SK-N-SH (cell line): ENCODE measurements at regions not wholly inside any gene's neighbourhood (a gene's known extent, or its start where the extent isn't known, plus 50 kb on each side); places are given as distances from the start of the nearest gene placed in this dataset.

Experiments
- CTCF ChIA-PET: fragments of 300-600, 350-600 bp; formaldehyde crosslinking; extraction: SDS; loops from one replicate; lab custom pipeline; 2021; lab: Yijun Ruan, JAX
- POLR2A ChIA-PET: fragments of 350-600 bp; sonication (Branson Sonifier 250); formaldehyde crosslinking; extraction: SDS; loops from one replicate; lab custom pipeline; 2020; ENCODE audit warnings: antibody characterized with exemption, inconsistent platforms; lab: Yijun Ruan, JAX
- DNase-seq: peaks from one replicate; pipeline ENCODE4 v3.0.0; 2012
- H2AFZ ChIP-seq: fragments of 200-600 bp; sonication (generic); 2 replicates; pipeline ENCODE4 v1.8.1; 2016; ENCODE audit warnings: antibody characterized with exemption, mild to moderate bottlenecking, low read depth
- H3F3A ChIP-seq: fragments of 200-600 bp; sonication (generic); replicated peaks from 2 replicates; pipeline ENCODE3; 2016; ENCODE audit warnings: antibody characterized with exemption, mild to moderate bottlenecking; ENCODE audit not compliant: insufficient read depth
- H3K27ac ChIP-seq, 2 experiments: fragments of 200-500 bp in 1 of 2; fragments of 200-600 bp in 1 of 2; sonication (Bioruptor generic) in 1 of 2; sonication (generic), shearing (Covaris generic) in 1 of 2; 2 replicates each; pipeline versions ENCODE4 v1.5.1 to v1.6.1; 2014 to 2016; ENCODE audit warnings: low read depth in 2 of 2, inconsistent platforms in 1 of 2, low read length in 1 of 2, mild to moderate bottlenecking in 1 of 2, mixed read lengths in 1 of 2
- H3K27me3 ChIP-seq: fragments of 200-600 bp; sonication (generic), shearing (Covaris generic); 2 replicates; pipeline ENCODE4 v1.6.1; 2016; ENCODE audit warnings: mixed run types; ENCODE audit not compliant: insufficient read depth
- H3K36me3 ChIP-seq, 2 experiments: fragments of 200-500 bp in 1 of 2; fragments of 200-600 bp in 1 of 2; sonication (Bioruptor generic) in 1 of 2; sonication (generic) in 1 of 2; replicated peaks in 1 of 2; 2 replicates each; pipeline versions ENCODE3 to v1.5.1; 2014 to 2016; ENCODE audit warnings: low read length in 1 of 2, mild to moderate bottlenecking in 1 of 2; ENCODE audit not compliant: insufficient read depth in 2 of 2, control insufficient read depth in 1 of 2
- H3K4me1 ChIP-seq, 2 experiments: fragments of 200-500 bp in 1 of 2; fragments of 200-600 bp in 1 of 2; sonication (Bioruptor generic) in 1 of 2; sonication (generic), shearing (Covaris generic) in 1 of 2; 2 replicates each; pipeline versions ENCODE4 v1.5.1 to v1.6.1; 2014 to 2016; ENCODE audit warnings: low read depth in 1 of 2, low read length in 1 of 2, mixed run types in 1 of 2; ENCODE audit not compliant: insufficient read depth in 2 of 2, control insufficient read depth in 1 of 2
- H3K4me2 ChIP-seq: fragments of 200-600 bp; sonication (generic), shearing (Covaris generic); 2 replicates; pipeline ENCODE4 v1.6.1; 2017; ENCODE audit warnings: mixed run types
- H3K4me3 ChIP-seq, 2 experiments: fragments of 200-500 bp in 1 of 2; fragments of 200-600 bp in 1 of 2; sonication (Bioruptor generic) in 1 of 2; sonication (generic), shearing (Covaris generic) in 1 of 2; 2 replicates each; pipeline versions ENCODE4 v1.5.1 to v1.8.1; 2014 to 2016; ENCODE audit warnings: low read depth in 2 of 2, inconsistent platforms in 1 of 2, low read length in 1 of 2, mild to moderate bottlenecking in 1 of 2, mixed read lengths in 1 of 2, moderate library complexity in 1 of 2
- H3K79me2 ChIP-seq: fragments of 200-600 bp; sonication (generic); 2 replicates; pipeline ENCODE4 v1.8.1; 2017; ENCODE audit warnings: mild to moderate bottlenecking; ENCODE audit not compliant: insufficient read depth
- H3K9ac ChIP-seq: fragments of 200-600 bp; sonication (generic); 2 replicates; pipeline ENCODE4 v1.6.1; 2017; ENCODE audit warnings: mixed run types
- H3K9me2 ChIP-seq: fragments of 200-600 bp; sonication (generic); 2 replicates; pipeline ENCODE4 v1.6.1; 2017; ENCODE audit warnings: mixed run types
- H3K9me3 ChIP-seq: fragments of 200-600 bp; sonication (generic); 2 replicates; pipeline ENCODE4 v1.6.1; 2017; ENCODE audit warnings: mixed run types, mild to moderate bottlenecking, moderate library complexity
- H4K20me1 ChIP-seq: fragments of 200-600 bp; sonication (generic); 2 replicates; pipeline ENCODE4 v1.6.1; 2017; ENCODE audit warnings: mild to moderate bottlenecking, mixed run types; ENCODE audit not compliant: insufficient read depth
- ELF1 ChIP-seq: IDR thresholded peaks from 2 replicates; pipeline ENCODE4 v1.4.0; 2012
- EP300 ChIP-seq, 2 experiments: IDR thresholded peaks; 2 replicates each; pipeline versions ENCODE4 v1.4.0 to v1.6.1; 2012; ENCODE audit warnings: borderline replicate concordance in 1 of 2, low read depth in 1 of 2, low read length in 1 of 2
- EZH2phosphoT487 ChIP-seq: fragments of 200-600 bp; sonication (generic); IDR thresholded peaks from 2 replicates; pipeline ENCODE4 v1.6.1; 2017; ENCODE audit warnings: low read depth, mixed run types, mild to moderate bottlenecking, antibody characterized with exemption, moderate library complexity, borderline replicate concordance
- FOSL2 ChIP-seq: IDR thresholded peaks from 2 replicates; pipeline ENCODE4 v1.4.0; 2012; ENCODE audit warnings: low read depth, mild to moderate bottlenecking, moderate library complexity, borderline replicate concordance
- GABPA ChIP-seq: IDR thresholded peaks from 2 replicates; pipeline ENCODE4 v1.4.0; 2012; ENCODE audit warnings: low read depth, mild to moderate bottlenecking
- JUND ChIP-seq: IDR thresholded peaks from 2 replicates; pipeline ENCODE4 v1.4.0; 2012
- MEF2A ChIP-seq: IDR thresholded peaks from 2 replicates; pipeline ENCODE4 v1.4.0; 2012; ENCODE audit warnings: low read depth, borderline replicate concordance
- MXI1 ChIP-seq: IDR thresholded peaks from 2 replicates; pipeline ENCODE4 v1.6.1; 2012; ENCODE audit warnings: mild to moderate bottlenecking, low read depth, low read length, improper control_type of control experiment
- NRF1 ChIP-seq: IDR thresholded peaks from 2 replicates; pipeline ENCODE4 v1.6.1; 2012; ENCODE audit warnings: low read depth, mild to moderate bottlenecking, low read length
- POLR2AphosphoS5 ChIP-seq: IDR thresholded peaks from 2 replicates; pipeline ENCODE4 v1.6.1; 2012; ENCODE audit warnings: low read depth, low read length
- RCOR1 ChIP-seq: fragments of 150-350 bp; IDR thresholded peaks from 2 replicates; pipeline ENCODE4 v1.6.1; 2017; ENCODE audit warnings: antibody characterized with exemption, low read length
- SIN3A ChIP-seq: IDR thresholded peaks from 2 replicates; pipeline ENCODE4 v1.6.1; 2012; ENCODE audit warnings: low read depth, mild to moderate bottlenecking, low read length, moderate library complexity, borderline replicate concordance
- SMC3 ChIP-seq: IDR thresholded peaks from 2 replicates; pipeline ENCODE4 v1.6.1; 2012; ENCODE audit warnings: low read depth, low read length, improper control_type of control experiment
- TAF1 ChIP-seq: IDR thresholded peaks from 2 replicates; pipeline ENCODE4 v1.6.1; 2012; ENCODE audit warnings: low read depth, mild to moderate bottlenecking, low read length, moderate library complexity, borderline replicate concordance
- YY1 ChIP-seq: IDR thresholded peaks from 2 replicates; pipeline ENCODE4 v1.4.0; 2012; ENCODE audit warnings: low read depth, mild to moderate bottlenecking
- WGBS: methylation state at CpG from one replicate; pipeline ENCODE4 v1.1.6; 2017; ENCODE audit warnings: low lambda C conversion rate; 5-methylcytosine and 5-hydroxymethylcytosine counted together
- TF ChIP-seq, protein P1 (sequence below): IDR thresholded peaks from 2 replicates; pipeline ENCODE4 v1.4.0; 2012; ENCODE audit warnings: low read depth, borderline replicate concordance
- TF ChIP-seq, protein P2 (sequence below): fragments of 200-600 bp; sonication (generic); IDR thresholded peaks from 2 replicates; pipeline ENCODE4 v1.6.1; 2017; ENCODE audit warnings: antibody characterized with exemption, mild to moderate bottlenecking, moderate library complexity

DNA sequence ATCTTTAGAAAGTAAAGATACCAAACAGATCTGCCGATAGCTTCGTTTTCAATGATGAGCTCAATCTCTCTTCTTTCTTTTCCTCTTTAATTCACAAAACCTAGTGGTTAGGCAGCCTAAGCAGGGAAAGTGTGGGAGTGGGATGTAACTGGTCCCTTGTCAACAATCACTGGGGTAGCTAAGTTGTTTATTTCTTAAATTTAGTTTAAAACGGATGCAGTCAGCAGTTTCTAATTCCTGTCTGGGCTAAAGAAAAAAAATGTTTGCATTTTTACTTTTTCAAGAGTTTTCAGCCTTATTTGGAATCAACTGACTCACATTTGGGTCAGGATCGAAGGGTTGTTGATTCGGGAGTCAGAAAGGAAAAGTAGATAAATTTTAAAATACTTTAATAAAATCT is 137.7 kb upstream of the TACR1 start:
- H3K27me3 ChIP-seq: no peaks in the 10 kb centered on the region
- 70% methylated on average over 5 of the region's 5 CpGs for WGBS
- H3K4me3 ChIP-seq: no peak overlapping the region
- TF ChIP-seq GABPA (no peak), ELF1 (no peak), YY1 (no peak), JUND (no peak), TAF1 (no peak), MXI1 (no peak), FOSL2 (no peak), POLR2AphosphoS5 (no peak), SMC3 (no peak), RCOR1 (no peak), MEF2A (no peak), EZH2phosphoT487 (no peak)
- TF ChIP-seq, protein P1, sequence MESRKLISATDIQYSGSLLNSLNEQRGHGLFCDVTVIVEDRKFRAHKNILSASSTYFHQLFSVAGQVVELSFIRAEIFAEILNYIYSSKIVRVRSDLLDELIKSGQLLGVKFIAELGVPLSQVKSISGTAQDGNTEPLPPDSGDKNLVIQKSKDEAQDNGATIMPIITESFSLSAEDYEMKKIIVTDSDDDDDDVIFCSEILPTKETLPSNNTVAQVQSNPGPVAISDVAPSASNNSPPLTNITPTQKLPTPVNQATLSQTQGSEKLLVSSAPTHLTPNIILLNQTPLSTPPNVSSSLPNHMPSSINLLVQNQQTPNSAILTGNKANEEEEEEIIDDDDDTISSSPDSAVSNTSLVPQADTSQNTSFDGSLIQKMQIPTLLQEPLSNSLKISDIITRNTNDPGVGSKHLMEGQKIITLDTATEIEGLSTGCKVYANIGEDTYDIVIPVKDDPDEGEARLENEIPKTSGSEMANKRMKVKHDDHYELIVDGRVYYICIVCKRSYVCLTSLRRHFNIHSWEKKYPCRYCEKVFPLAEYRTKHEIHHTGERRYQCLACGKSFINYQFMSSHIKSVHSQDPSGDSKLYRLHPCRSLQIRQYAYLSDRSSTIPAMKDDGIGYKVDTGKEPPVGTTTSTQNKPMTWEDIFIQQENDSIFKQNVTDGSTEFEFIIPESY: no peak
- ChIA-PET POLR2A (no interaction called here), CTCF (interaction anchor here (1.0 kb wide), 1 partner anchor 12 kb away, joined by 3 read pairs; no protein-coding TSS in a partner anchor)
- H3K9ac ChIP-seq: no peak overlapping the region
- H4K20me1 ChIP-seq: no peaks in the 10 kb centered on the region
- H2AFZ ChIP-seq: no peak overlapping the region
- 0 out of 4 replicates have a peak, but pooled peaks cover 0 to under 1% of the 10 kb centered on the region in 2 experiments for H3K4me1 ChIP-seq
- H3K9me2 ChIP-seq: no peaks in the 10 kb centered on the region
- no peaks in the 10 kb centered on the region for H3K36me3 ChIP-seq
- H3K9me3 ChIP-seq: no peaks in the 10 kb centered on the region
- H3K4me2 ChIP-seq: no peak overlapping the region
- no peaks in the 10 kb centered on the region for H3K79me2 ChIP-seq
- DNase-seq: no peak
- H3F3A ChIP-seq: no peaks in the 10 kb centered on the region
- H3K27ac ChIP-seq: no peak overlapping the region

DNA sequence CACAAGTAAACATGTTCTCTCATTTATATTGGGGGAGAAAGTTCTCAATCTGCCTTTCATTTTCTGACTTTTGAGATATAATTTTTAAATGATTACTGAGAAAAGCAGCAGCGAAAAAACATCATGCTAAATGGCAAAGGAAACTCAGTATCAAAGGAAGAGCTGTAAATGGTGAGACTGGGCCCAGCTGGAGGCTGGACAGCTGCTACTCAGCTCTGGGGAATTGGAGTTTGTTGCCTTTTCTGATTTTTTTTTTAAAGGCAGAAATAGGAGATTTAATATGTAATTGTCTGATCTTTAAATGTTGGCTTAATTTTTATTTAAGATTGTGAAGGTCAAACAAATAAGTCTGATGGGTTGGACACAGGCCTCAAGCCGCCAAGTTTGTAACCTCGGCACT is 137.1 kb upstream of the TACR1 start:
- ChIA-PET CTCF (interaction anchor here (1.0 kb wide), 1 partner anchor 13 kb away, joined by 3 read pairs; no protein-coding TSS in a partner anchor), POLR2A (no interaction called here)

More for the DNA sequence above, 137.1 kb upstream of the TACR1 start:
- Histone ChIP-seq H3K9ac (no peak overlapping the region), H3K4me2 (no peak overlapping the region), H3F3A (no peaks in the 10 kb centered on the region), H2AFZ (no peak overlapping the region), H3K4me3 (no peak overlapping the region), H4K20me1 (no peaks in the 10 kb centered on the region), H3K4me1 (no peaks in the 10 kb centered on the region), H3K27ac (no peak overlapping the region), H3K79me2 (no peaks in the 10 kb centered on the region), H3K9me2 (no peaks in the 10 kb centered on the region), H3K36me3 (no peaks in the 10 kb centered on the region), H3K9me3 (no peaks in the 10 kb centered on the region), H3K27me3 (no peaks in the 10 kb centered on the region)
- 68% methylated on average over 3 of the region's 3 CpGs for WGBS
- no peak for DNase-seq
- TF ChIP-seq RCOR1 (no peak), NRF1 (no peak), TAF1 (no peak), EP300 (IDR thresholded peaks at IDR 0.05; ENCODE audit: borderline replicate concordance in 1 of 2, low read depth in 1 of 2, low read length in 1 of 2) (no peak), EZH2phosphoT487 (no peak), SIN3A (no peak), POLR2AphosphoS5 (no peak)
- TF ChIP-seq, protein P2, sequence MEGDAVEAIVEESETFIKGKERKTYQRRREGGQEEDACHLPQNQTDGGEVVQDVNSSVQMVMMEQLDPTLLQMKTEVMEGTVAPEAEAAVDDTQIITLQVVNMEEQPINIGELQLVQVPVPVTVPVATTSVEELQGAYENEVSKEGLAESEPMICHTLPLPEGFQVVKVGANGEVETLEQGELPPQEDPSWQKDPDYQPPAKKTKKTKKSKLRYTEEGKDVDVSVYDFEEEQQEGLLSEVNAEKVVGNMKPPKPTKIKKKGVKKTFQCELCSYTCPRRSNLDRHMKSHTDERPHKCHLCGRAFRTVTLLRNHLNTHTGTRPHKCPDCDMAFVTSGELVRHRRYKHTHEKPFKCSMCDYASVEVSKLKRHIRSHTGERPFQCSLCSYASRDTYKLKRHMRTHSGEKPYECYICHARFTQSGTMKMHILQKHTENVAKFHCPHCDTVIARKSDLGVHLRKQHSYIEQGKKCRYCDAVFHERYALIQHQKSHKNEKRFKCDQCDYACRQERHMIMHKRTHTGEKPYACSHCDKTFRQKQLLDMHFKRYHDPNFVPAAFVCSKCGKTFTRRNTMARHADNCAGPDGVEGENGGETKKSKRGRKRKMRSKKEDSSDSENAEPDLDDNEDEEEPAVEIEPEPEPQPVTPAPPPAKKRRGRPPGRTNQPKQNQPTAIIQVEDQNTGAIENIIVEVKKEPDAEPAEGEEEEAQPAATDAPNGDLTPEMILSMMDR: no peak
